ENCODE measurements at regions not wholly inside any gene's neighbourhood (a gene's known extent, or its start where the extent isn't known, plus 50 kb on each side); places are given as distances from the start of the nearest gene placed in this dataset.

GRCh38 chrX:74232859-74233258 lies 71.1 kb upstream of the ZCCHC13 start:
- TF ChIP-seq CTCF (conservative IDR thresholded peaks at IDR 0.05; ENCODE audit: low read length) (no peak), EZH2phosphoT487 (IDR thresholded peaks at IDR 0.05; ENCODE audit: borderline replicate concordance, low read depth, low read length) (no peak)
